Hepatocyte (in vitro differentiated cells): ENCODE measurements at regions not wholly inside any gene's neighbourhood (a gene's known extent, or its start where the extent isn't known, plus 50 kb on each side); places are given as distances from the start of the nearest gene placed in this dataset.

Source experiments
- EZH2 ChIP-seq: fragments of 200-600 bp; sonication (generic); IDR thresholded peaks from 2 replicates; pipeline ENCODE4 v1.6.1; 2016; ENCODE audit warnings: antibody characterized with exemption, mild to moderate bottlenecking, borderline replicate concordance
- EZH2phosphoT487 ChIP-seq: fragments of 200-600 bp; sonication (generic); IDR thresholded peaks from one replicate; pipeline ENCODE4 v1.6.1; 2018; ENCODE audit warnings: antibody characterized with exemption, mild to moderate bottlenecking, low read depth, moderate library complexity; ENCODE audit not compliant: unreplicated experiment, severe bottlenecking
- TF ChIP-seq, protein P1 (sequence below): fragments of 200-600 bp; sonication (generic); IDR thresholded peaks from 2 replicates; pipeline ENCODE4 v1.5.1; 2016; ENCODE audit warnings: antibody characterized with exemption, mild to moderate bottlenecking; ENCODE audit not compliant: poor library complexity

DNA sequence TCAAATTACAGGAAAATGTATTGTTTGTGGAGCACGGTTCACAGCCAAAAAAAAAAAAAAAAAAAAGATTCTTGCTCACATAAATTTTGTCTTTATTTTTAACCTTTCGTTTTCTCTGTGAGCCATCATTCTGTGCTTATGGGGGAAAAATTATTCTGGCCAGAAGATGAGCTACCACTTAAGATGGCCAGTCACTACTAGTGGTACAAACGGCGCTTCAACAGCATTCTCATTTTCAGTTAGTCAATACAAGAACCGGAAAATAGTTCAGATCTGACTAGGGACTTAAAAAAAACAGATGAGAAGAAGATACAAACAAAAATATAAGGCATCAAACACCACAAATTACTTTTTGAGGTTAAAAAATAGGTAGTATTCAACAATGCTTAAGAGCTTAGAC lies 158.6 kb upstream of the CNTN5 start:
- TF ChIP-seq, protein P1, sequence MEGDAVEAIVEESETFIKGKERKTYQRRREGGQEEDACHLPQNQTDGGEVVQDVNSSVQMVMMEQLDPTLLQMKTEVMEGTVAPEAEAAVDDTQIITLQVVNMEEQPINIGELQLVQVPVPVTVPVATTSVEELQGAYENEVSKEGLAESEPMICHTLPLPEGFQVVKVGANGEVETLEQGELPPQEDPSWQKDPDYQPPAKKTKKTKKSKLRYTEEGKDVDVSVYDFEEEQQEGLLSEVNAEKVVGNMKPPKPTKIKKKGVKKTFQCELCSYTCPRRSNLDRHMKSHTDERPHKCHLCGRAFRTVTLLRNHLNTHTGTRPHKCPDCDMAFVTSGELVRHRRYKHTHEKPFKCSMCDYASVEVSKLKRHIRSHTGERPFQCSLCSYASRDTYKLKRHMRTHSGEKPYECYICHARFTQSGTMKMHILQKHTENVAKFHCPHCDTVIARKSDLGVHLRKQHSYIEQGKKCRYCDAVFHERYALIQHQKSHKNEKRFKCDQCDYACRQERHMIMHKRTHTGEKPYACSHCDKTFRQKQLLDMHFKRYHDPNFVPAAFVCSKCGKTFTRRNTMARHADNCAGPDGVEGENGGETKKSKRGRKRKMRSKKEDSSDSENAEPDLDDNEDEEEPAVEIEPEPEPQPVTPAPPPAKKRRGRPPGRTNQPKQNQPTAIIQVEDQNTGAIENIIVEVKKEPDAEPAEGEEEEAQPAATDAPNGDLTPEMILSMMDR, result no peak
- no peak for TF ChIP-seq EZH2phosphoT487
- no peak for TF ChIP-seq EZH2
